Stomach (tissue), 8 donors: ENCODE measurements at regions not wholly inside any gene's neighbourhood (a gene's known extent, or its start where the extent isn't known, plus 50 kb on each side); places are given as distances from the start of the nearest gene placed in this dataset.

Experiments used
- DNase-seq, 2 donors: peaks; one replicate each; pipeline versions ENCODE4 v3.0.0 to v3.0.0-alpha.2; 2013 to 2019
- H3K27ac ChIP-seq, 5 donors: fragments of 200-600 bp in 4 of 5; sonication (generic) in 4 of 5; one replicate each; pipeline ENCODE4 v1.5.1; 2013 to 2019; ENCODE audit warnings: mild to moderate bottlenecking in 1 of 5, moderate library complexity in 1 of 5
- H3K27me3 ChIP-seq, 3 donors: fragments of 200-600 bp; sonication (generic); one replicate each; pipeline ENCODE4 v1.5.1; 2017 to 2019; ENCODE audit warnings: mixed run types in 1 of 3
- H3K36me3 ChIP-seq, 4 donors: fragments of 200-600 bp; sonication (generic); 1 replicate in 3 of 4; 2 replicates in 1 of 4; pipeline ENCODE4 v1.5.1; 2016 to 2019
- H3K4me1 ChIP-seq, 4 donors: fragments of 200-600 bp; sonication (generic); one replicate each; pipeline ENCODE4 v1.5.1; 2016 to 2019
- H3K4me3 ChIP-seq, 4 donors: fragments of 200-600 bp; sonication (generic) in 3 of 4; one replicate each; pipeline ENCODE4 v1.5.1; 2016 to 2019; ENCODE audit warnings: mild to moderate bottlenecking in 1 of 4
- H3K9me3 ChIP-seq, 4 donors: fragments of 200-600 bp; sonication (generic); one replicate each; pipeline ENCODE4 v1.5.1; 2016 to 2019
- EP300 ChIP-seq: sonication (generic); formaldehyde crosslinking; IDR thresholded peaks from one replicate; pipeline ENCODE4 v1.6.1; 2017; ENCODE audit warnings: antibody characterized with exemption
- POLR2A ChIP-seq, 4 donors: fragments of 450-650 bp; IDR thresholded peaks; one replicate each; pipeline ENCODE4 v1.6.1; 2016; ENCODE audit warnings: antibody characterized with exemption in 4 of 4, control low read depth in 2 of 4, mild to moderate bottlenecking in 1 of 4, moderate library complexity in 1 of 4
- POLR2AphosphoS5 ChIP-seq, 3 donors: sonication (generic); formaldehyde crosslinking; IDR thresholded peaks; one replicate each; pipeline ENCODE4 v1.6.1; 2016; ENCODE audit warnings: antibody characterized with exemption in 3 of 3
- WGBS, 5 donors: extraction: QIAGEN DNeasy Blood & Tissue Kit in 3 of 5; methylation state at CpG; one replicate each; pipeline versions ENCODE4 v1.1.5 to v1.1.7; 2013 to 2018; 5-methylcytosine and 5-hydroxymethylcytosine counted together
- intact Hi-C: fragments of 100-400 bp; cut with DNase I; formaldehyde crosslinking; loops from one replicate; pipeline ENCODE4 v1.15.1; 2023; ENCODE audit warnings: low total_unique reads
- TF ChIP-seq, protein P1 (sequence below), 7 experiments: fragments of 450-650 bp in 4 of 7; fragments of 200-600 bp in 3 of 7; sonication (generic) in 3 of 7; IDR thresholded peaks; one replicate each; pipeline ENCODE4 v1.5.1; 2016 to 2019; ENCODE audit warnings: antibody characterized with exemption in 7 of 7, control low read depth in 2 of 7, mild to moderate bottlenecking in 1 of 7
- donor health status: healthy with polysubstance abuse.
- donor health status: Bipolar disorder and iron deficiency.
- donor health status: healthy.

DNA sequence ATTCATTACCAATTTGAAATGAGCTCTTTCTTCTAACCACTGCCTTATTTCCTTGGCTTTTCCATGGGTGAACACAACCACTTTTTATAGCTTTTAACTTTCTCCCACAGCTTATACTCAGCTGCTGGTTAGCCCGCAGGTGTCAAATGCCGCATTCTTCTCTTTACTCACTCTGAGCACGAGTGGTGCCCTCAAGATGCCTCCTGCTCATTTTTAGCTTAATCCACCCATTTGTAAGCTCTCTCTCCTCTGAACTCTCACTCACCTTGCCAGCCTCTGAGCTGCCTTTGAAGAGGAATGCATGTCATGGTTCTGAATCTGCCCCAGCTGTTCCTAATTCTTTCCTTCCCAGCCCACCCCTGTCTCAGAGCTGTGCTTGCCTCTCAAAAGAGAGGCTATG lies 449.4 kb upstream of the PRICKLE1 start:
- intact Hi-C loops = no loop called here
- WGBS, 5 donors = 66 to 81% (median 76%) methylated on average over 3 of the region's 3 CpGs
- Histone ChIP-seq H3K4me3 (no peak overlapping the region), H3K4me1 (no peaks in the 10 kb centered on the region), H3K9me3 (no peaks in the 10 kb centered on the region), H3K36me3 (no peaks in the 10 kb centered on the region), H3K27me3 (no peaks in the 10 kb centered on the region), H3K27ac (no peak overlapping the region)
- DNase-seq = no peak
- TF ChIP-seq POLR2A (IDR thresholded peaks at IDR 0.05) (no peak), POLR2AphosphoS5 (IDR thresholded peaks at IDR 0.05) (no peak), EP300 (no peak)
- TF ChIP-seq, protein P1, sequence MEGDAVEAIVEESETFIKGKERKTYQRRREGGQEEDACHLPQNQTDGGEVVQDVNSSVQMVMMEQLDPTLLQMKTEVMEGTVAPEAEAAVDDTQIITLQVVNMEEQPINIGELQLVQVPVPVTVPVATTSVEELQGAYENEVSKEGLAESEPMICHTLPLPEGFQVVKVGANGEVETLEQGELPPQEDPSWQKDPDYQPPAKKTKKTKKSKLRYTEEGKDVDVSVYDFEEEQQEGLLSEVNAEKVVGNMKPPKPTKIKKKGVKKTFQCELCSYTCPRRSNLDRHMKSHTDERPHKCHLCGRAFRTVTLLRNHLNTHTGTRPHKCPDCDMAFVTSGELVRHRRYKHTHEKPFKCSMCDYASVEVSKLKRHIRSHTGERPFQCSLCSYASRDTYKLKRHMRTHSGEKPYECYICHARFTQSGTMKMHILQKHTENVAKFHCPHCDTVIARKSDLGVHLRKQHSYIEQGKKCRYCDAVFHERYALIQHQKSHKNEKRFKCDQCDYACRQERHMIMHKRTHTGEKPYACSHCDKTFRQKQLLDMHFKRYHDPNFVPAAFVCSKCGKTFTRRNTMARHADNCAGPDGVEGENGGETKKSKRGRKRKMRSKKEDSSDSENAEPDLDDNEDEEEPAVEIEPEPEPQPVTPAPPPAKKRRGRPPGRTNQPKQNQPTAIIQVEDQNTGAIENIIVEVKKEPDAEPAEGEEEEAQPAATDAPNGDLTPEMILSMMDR (IDR thresholded peaks at IDR 0.05) = no peak

DNA sequence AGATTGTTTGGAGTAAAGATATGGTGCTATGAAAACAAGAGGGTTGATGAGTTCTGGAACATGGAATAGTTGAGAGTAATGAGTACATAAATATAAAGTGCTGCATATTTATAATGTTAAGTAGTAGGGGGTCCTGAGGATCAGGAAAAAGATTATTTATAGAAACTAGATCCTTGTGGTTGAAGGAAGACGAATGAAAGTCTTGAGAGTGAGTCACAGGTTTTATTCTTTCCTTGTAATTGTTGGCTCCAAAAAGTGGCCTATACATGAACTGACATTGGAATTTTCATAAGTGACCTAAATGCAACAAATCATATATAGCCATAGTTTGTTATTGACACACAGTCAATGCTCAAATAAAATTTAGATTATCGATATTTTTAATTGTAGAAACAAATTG lies 440.4 kb upstream of the PRICKLE1 start:
- H3K9me3 ChIP-seq = peaks cover 0 to 8% (median 4%) of the 10 kb centered on the region in 4 donors
- whole genome bisulfite sequencing, 5 donors = 74 to 84% (median 80%) methylated on average over 2 of the region's 2 CpGs
- no peak for TF ChIP-seq POLR2AphosphoS5 (IDR thresholded peaks at IDR 0.05)
- TF ChIP-seq, protein P1 (IDR thresholded peaks at IDR 0.05) = no peak
- no peak for TF ChIP-seq POLR2A (IDR thresholded peaks at IDR 0.05)
- no peak for TF ChIP-seq EP300
- H3K36me3 ChIP-seq = no peaks in the 10 kb centered on the region
- H3K27me3 ChIP-seq = no peaks in the 10 kb centered on the region
- no peak overlapping the region for H3K4me3 ChIP-seq
- no peak overlapping the region for H3K27ac ChIP-seq
- H3K4me1 ChIP-seq = no peaks in the 10 kb centered on the region
- DNase-seq = no peak
- intact Hi-C loops = no loop called here

DNA sequence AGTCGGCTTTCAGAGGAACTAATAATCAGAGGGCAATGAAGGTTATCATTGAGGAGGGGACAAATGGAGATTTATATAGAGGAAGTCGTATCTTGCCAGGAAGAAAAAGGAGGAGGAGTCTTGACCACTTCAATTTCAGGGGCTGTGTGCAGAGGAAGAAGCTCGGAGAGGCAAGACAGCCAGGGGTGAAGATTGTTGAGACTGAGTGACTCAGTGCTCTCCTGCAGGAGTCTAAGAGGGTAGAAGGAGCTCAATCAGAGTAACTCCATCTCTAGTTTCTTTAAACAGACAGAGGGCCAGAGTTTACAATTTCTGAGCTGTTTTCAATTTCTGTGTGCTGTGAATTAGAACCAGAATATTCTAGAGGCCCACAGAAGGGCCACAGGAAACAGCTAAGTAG lies 439.3 kb upstream of the PRICKLE1 start:
- Histone ChIP-seq H3K9me3 (peaks cover 0 to 8% (median 4%) of the 10 kb centered on the region in 4 donors), H3K27me3 (no peaks in the 10 kb centered on the region), H3K36me3 (no peaks in the 10 kb centered on the region), H3K4me1 (no peaks in the 10 kb centered on the region), H3K27ac (no peak overlapping the region), H3K4me3 (no peak overlapping the region)
- intact Hi-C loops = no loop called here
- DNase-seq = no peak
- 34 to 60% (median 46%) methylated on average over 3 of the region's 3 CpGs for WGBS, 5 donors
- TF ChIP-seq POLR2AphosphoS5 (IDR thresholded peaks at IDR 0.05) = no peak
- TF ChIP-seq POLR2A (IDR thresholded peaks at IDR 0.05) = no peak
- TF ChIP-seq, protein P1 (IDR thresholded peaks at IDR 0.05) = no peak

DNA sequence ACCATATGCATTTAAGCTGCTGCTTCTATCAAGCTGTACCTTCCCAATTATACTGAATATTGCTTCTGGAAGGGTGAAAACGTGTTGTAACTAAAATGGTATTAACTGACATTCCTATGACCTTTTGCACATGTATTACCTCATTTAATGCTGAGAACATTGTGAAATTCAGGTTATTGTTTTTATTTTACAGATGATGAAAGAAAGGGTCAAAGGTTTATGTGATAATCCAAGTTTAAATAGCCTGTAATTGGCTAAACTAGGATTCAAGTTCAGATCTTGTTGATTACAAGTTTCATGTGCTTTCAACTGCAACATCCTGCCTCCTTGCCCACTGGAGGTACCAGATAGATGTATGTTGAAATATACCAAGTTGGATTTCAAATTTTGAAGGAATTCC lies 433.3 kb upstream of the PRICKLE1 start:
- Histone ChIP-seq H3K4me3 (no peak overlapping the region), H3K36me3 (no peaks in the 10 kb centered on the region), H3K4me1 (no peaks in the 10 kb centered on the region), H3K27ac (no peak overlapping the region), H3K9me3 (no peaks in the 10 kb centered on the region), H3K27me3 (no peaks in the 10 kb centered on the region)
- WGBS, 5 donors = 51 to 67% (median 55%) methylated on average over 1 of the region's 1 CpG
- TF ChIP-seq, protein P1 (IDR thresholded peaks at IDR 0.05) = no peak
- TF ChIP-seq EP300 (no peak), POLR2AphosphoS5 (IDR thresholded peaks at IDR 0.05) (no peak), POLR2A (IDR thresholded peaks at IDR 0.05) (no peak)
- no peak for DNase-seq
- intact Hi-C loops = no loop called here
